ENCODE measurements at regions not wholly inside any gene's neighbourhood (a gene's known extent, or its start where the extent isn't known, plus 50 kb on each side); places are given as distances from the start of the nearest gene placed in this dataset.

DNA sequence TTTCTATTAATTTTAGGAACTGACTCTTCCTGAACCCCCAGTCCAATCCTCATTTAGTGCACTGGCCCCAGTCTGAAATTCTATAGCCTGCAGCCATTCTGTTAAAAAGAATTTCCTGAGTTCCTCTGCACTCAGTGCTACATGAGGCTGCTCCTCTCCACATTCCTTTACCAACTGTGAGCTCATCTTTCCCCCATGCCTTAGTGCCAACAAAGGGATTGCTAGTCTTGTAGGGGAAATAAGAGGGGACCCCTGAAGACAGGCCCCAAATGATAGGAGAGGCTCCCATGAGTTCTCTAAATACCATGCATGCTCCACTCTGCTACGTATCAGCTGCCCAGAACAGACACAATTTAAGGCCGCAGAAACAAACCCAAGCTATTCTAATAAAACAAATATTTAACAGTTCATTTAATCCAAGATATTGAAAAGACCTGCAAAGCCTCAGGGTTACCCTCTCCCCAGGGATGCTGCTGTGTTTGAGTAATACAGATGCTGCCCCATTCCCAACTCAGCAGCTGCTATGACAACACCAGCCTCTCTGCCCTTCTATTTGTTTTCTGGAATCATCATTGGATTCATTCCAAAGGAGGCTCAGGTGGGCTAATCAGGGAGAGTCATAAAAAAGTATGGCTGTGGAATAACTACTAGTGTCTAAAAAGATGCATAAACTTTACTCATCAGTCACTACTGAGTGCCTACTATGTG lies 228.5 kb downstream of the TOX3 start:
- Mint-ChIP-seq H3K4me3 (no peak overlapping the region), H3K27ac (no peak overlapping the region), H3K4me1 (ENCODE audit: low read depth) (no peaks in the 10 kb centered on the region), H3K9me3 (peaks cover 14% of the 10 kb centered on the region), H3K27me3 (no peaks in the 10 kb centered on the region), H3K36me3 (ENCODE audit: low read depth) (no peaks in the 10 kb centered on the region)
- ChIA-PET CTCF (no interaction called here), POLR2A (no interaction called here)
- no peaks in the 10 kb centered on the region for H3K27me3 ChIP-seq (ENCODE audit: control insufficient read depth in 1 of 2, insufficient read depth in 2 of 2, low read length in 2 of 2)
- H3K27ac ChIP-seq (ENCODE audit: low read depth in 1 of 2, low read length in 2 of 2), result no peak overlapping the region
- DNase-seq, result no peak
- no peaks in the 10 kb centered on the region for H3K4me1 ChIP-seq (ENCODE audit: insufficient read depth, low read length)
- TF ChIP-seq, protein P1, sequence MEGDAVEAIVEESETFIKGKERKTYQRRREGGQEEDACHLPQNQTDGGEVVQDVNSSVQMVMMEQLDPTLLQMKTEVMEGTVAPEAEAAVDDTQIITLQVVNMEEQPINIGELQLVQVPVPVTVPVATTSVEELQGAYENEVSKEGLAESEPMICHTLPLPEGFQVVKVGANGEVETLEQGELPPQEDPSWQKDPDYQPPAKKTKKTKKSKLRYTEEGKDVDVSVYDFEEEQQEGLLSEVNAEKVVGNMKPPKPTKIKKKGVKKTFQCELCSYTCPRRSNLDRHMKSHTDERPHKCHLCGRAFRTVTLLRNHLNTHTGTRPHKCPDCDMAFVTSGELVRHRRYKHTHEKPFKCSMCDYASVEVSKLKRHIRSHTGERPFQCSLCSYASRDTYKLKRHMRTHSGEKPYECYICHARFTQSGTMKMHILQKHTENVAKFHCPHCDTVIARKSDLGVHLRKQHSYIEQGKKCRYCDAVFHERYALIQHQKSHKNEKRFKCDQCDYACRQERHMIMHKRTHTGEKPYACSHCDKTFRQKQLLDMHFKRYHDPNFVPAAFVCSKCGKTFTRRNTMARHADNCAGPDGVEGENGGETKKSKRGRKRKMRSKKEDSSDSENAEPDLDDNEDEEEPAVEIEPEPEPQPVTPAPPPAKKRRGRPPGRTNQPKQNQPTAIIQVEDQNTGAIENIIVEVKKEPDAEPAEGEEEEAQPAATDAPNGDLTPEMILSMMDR (IDR thresholded peaks at IDR 0.05), result no peak
- H3K9me3 ChIP-seq (ENCODE audit: control insufficient read depth in 1 of 2, insufficient read depth in 1 of 2, low read length in 2 of 2), result peaks cover 0 to 3% of the 10 kb centered on the region in 2 experiments
- no peak overlapping the region for H3K4me3 ChIP-seq (ENCODE audit: low read length)
- no peaks in the 10 kb centered on the region for H3K36me3 ChIP-seq (ENCODE audit: insufficient read depth, low read length)
- ATAC-seq (ENCODE audit: poor library complexity), result no peak
- intact Hi-C loops (cut with DNase I, micrococcal nuclease), result no loop called here

DNA sequence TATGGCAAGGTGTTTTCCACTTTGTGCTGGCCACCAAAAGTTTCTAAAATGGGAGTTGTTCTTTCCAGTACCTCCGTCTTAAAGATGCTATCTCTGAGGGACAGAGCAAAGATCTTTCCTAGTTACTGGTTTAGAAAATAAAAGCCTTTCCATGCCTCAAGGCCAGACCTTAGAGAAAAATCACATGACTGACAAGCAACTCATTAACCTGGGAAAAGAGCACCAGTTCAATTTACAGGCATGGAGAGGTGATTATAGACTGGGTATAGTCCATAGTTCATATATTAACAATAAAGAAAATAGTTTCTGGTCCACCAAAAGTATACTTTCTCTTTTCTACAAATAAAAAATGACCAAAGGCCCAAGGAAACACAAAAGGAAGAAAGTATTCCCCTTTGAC lies 230.7 kb downstream of the TOX3 start:
- intact Hi-C loops (cut with DNase I, micrococcal nuclease), result no loop called here
- H3K4me1 ChIP-seq (ENCODE audit: insufficient read depth, low read length), result no peaks in the 10 kb centered on the region
- no peak overlapping the region for H3K4me3 ChIP-seq (ENCODE audit: low read length)
- Mint-ChIP-seq H3K27me3 (no peaks in the 10 kb centered on the region), H3K4me3 (no peak overlapping the region), H3K27ac (no peak overlapping the region), H3K36me3 (ENCODE audit: low read depth) (no peaks in the 10 kb centered on the region), H3K9me3 (peaks cover 8% of the 10 kb centered on the region), H3K4me1 (ENCODE audit: low read depth) (no peaks in the 10 kb centered on the region)
- H3K27ac ChIP-seq (ENCODE audit: low read depth in 1 of 2, low read length in 2 of 2), result no peak overlapping the region
- no peaks in the 10 kb centered on the region for H3K36me3 ChIP-seq (ENCODE audit: insufficient read depth, low read length)
- CTCF ChIA-PET, result no interaction called here
- H3K9me3 ChIP-seq (ENCODE audit: control insufficient read depth in 1 of 2, insufficient read depth in 1 of 2, low read length in 2 of 2), result no peaks in the 10 kb centered on the region
- POLR2A ChIA-PET, result no interaction called here
- TF ChIP-seq, protein P1 (IDR thresholded peaks at IDR 0.05), result no peak
- no peaks in the 10 kb centered on the region for H3K27me3 ChIP-seq (ENCODE audit: control insufficient read depth in 1 of 2, insufficient read depth in 2 of 2, low read length in 2 of 2)
- ATAC-seq (ENCODE audit: poor library complexity) (no peak), DNase-seq (no peak)

DNA sequence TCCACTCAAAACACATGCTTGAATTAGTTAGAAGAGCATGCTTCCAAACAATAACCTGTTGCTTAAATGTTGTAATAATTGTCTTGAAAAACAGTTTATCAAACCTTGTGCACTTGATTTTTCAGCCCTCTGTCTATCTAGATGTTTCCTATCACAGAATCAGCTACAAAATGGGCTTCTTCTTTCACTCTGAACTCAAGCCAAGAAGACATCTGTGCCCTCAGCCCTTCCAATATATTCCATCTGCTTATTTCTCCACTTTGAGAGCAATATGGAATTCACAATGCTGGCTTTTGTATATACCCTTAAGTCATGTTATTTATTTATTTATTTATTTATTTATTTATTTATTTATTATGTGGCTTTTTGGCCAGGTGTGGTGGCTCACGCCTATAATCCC lies 234.2 kb downstream of the TOX3 start:
- DNase-seq, result no peak

More for the DNA sequence above, 234.2 kb downstream of the TOX3 start:
- Histone ChIP-seq H3K36me3 (ENCODE audit: insufficient read depth, low read length) (no peaks in the 10 kb centered on the region), H3K4me1 (ENCODE audit: insufficient read depth, low read length) (no peaks in the 10 kb centered on the region), H3K27ac (ENCODE audit: low read depth in 1 of 2, low read length in 2 of 2) (no peak overlapping the region), H3K4me3 (ENCODE audit: low read length) (no peak overlapping the region), H3K9me3 (ENCODE audit: control insufficient read depth in 1 of 2, insufficient read depth in 1 of 2, low read length in 2 of 2) (no peaks in the 10 kb centered on the region), H3K27me3 (ENCODE audit: control insufficient read depth in 1 of 2, insufficient read depth in 2 of 2, low read length in 2 of 2) (no peaks in the 10 kb centered on the region)
- ChIA-PET POLR2A (no interaction called here), CTCF (no interaction called here)
- Mint-ChIP-seq H3K27me3 (no peaks in the 10 kb centered on the region), H3K36me3 (ENCODE audit: low read depth) (no peaks in the 10 kb centered on the region), H3K4me1 (ENCODE audit: low read depth) (no peaks in the 10 kb centered on the region), H3K9me3 (peaks cover 7% of the 10 kb centered on the region), H3K27ac (no peak overlapping the region), H3K4me3 (no peak overlapping the region)
- TF ChIP-seq, protein P1 (IDR thresholded peaks at IDR 0.05), result no peak
- ATAC-seq (ENCODE audit: poor library complexity), result no peak
- intact Hi-C loops (cut with DNase I, micrococcal nuclease), result no loop called here
